Cardiac septum (tissue), 1 donor: ENCODE measurements at regions not wholly inside any gene's neighbourhood (a gene's known extent, or its start where the extent isn't known, plus 50 kb on each side); places are given as distances from the start of the nearest gene placed in this dataset.
"Not testable (repeated sequence)": the region's sequence is repeated elsewhere in the genome, so short reads cannot be mapped to it uniquely, and the experiment has no call there.

Source experiments
- DNase-seq: peaks from one replicate; pipeline ENCODE4 v3.0.0-alpha.2; 2020; ENCODE audit warnings: low spot score
- intact Hi-C: fragments of 100-400 bp; cut with DNase I; formaldehyde crosslinking; loops from one replicate; pipeline ENCODE4 v1.14.0; 2022
- donor health status: DM: no; HTN: no; CAD: no.

GRCh38 chr1:196366-196765, 255.1 kb downstream of the OR4F29 start:
- DNase-seq, intact Hi-C loops: not testable (repeated sequence)

DNA sequence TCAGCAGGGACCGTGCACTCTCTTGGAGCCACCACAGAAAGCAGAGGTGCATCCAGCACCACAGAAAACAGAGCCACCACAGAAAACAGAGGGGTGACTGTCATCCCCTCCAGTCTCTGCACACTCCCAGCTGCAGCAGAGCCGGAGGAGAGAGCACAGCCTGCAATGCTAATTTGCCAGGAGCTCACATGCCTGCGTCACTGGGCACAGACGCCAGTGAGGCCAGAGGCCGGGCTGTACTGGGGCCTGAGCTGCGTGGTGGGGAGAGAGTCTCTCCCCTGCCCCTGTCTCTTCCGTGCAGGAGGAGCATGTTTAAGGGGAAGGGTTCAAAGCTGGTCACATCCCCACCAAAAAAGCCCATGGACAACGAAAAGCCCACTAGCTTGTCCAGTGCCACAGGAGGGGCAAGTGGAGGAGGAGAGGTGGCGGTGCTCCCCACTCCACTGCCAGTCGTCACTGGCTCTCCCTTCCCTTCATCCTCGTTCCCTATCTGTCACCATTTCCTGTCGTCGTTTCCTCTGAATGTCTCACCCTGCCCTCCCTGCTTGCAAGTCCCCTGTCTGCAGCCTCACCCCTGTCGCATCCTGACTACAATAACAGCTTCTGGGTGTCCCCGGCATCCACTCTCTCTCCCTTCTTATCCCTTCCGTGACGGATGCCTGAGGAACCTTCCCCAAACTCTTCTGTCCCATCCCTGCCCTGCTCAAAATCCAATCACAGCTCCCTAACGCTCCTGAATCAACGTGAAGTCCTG, 260.0 kb downstream of the OR4F29 start:
- DNase-seq: peak; percentile 73
- intact Hi-C loops: not testable (repeated sequence)

GRCh38 chr1:190678-191077, 260.8 kb downstream of the OR4F29 start:
- intact Hi-C loops, DNase-seq: not testable (repeated sequence)

DNA sequence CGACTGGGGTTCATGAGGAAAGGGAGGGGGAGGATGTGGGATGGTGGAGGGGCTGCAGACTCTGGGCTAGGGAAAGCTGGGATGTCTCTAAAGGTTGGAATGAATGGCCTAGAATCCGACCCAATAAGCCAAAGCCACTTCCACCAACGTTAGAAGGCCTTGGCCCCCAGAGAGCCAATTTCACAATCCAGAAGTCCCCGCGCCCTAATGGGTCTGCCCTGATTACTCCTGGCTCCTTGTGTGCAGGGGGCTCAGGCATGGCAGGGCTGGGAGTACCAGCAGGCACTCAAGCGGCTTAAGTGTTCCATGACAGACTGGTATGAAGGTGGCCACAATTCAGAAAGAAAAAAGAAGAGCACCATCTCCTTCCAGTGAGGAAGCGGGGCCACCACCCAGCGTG, 261.6 kb downstream of the OR4F29 start:
- DNase-seq, intact Hi-C loops: not testable (repeated sequence)

- intact Hi-C loops, DNase-seq: not testable (repeated sequence)
These were observed 262.2 kb downstream of the OR4F29 start for GRCh38 chr1:189270-189669.

DNA sequence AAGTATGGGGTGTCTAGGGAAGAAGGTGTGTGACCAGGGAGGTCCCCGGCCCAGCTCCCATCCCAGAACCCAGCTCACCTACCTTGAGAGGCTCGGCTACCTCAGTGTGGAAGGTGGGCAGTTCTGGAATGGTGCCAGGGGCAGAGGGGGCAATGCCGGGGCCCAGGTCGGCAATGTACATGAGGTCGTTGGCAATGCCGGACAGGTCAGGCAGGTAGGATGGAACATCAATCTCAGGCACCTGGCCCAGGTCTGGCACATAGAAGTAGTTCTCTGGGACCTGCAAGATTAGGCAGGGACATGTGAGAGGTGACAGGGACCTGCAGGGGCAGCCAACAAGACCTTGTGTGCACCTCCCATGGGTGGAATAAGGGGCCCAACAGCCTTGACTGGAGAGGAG, 264.2 kb downstream of the OR4F29 start:
- DNase-seq, intact Hi-C loops: not testable (repeated sequence)

- DNase-seq, intact Hi-C loops: not testable (repeated sequence)
These were observed 264.8 kb downstream of the OR4F29 start for GRCh38 chr1:186691-187131.

- DNase-seq, intact Hi-C loops: not testable (repeated sequence)
These were observed 265.3 kb downstream of the OR4F29 start for GRCh38 chr1:186223-186622.

DNA sequence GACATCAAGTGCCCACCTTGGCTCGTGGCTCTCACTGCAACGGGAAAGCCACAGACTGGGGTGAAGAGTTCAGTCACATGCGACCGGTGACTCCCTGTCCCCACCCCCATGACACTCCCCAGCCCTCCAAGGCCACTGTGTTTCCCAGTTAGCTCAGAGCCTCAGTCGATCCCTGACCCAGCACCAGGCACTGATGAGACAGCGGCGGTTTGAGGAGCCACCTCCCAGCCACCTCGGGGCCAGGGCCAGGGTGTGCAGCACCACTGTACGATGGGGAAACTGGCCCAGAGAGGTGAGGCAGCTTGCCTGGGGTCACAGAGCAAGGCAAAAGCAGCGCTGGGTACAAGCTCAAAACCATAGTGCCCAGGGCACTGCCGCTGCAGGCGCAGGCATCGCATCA, 266.0 kb downstream of the OR4F29 start:
- intact Hi-C loops, DNase-seq: not testable (repeated sequence)

DNA sequence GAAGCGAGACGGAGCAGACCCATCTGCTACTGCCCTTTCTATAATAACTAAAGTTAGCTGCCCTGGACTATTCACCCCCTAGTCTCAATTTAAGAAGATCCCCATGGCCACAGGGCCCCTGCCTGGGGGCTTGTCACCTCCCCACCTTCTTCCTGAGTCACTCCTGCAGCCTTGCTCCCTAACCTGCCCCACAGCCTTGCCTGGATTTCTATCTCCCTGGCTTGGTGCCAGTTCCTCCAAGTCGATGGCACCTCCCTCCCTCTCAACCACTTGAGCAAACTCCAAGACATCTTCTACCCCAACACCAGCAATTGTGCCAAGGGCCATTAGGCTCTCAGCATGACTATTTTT, 267.2 kb downstream of the OR4F29 start:
- DNase-seq, intact Hi-C loops: not testable (repeated sequence)

DNA sequence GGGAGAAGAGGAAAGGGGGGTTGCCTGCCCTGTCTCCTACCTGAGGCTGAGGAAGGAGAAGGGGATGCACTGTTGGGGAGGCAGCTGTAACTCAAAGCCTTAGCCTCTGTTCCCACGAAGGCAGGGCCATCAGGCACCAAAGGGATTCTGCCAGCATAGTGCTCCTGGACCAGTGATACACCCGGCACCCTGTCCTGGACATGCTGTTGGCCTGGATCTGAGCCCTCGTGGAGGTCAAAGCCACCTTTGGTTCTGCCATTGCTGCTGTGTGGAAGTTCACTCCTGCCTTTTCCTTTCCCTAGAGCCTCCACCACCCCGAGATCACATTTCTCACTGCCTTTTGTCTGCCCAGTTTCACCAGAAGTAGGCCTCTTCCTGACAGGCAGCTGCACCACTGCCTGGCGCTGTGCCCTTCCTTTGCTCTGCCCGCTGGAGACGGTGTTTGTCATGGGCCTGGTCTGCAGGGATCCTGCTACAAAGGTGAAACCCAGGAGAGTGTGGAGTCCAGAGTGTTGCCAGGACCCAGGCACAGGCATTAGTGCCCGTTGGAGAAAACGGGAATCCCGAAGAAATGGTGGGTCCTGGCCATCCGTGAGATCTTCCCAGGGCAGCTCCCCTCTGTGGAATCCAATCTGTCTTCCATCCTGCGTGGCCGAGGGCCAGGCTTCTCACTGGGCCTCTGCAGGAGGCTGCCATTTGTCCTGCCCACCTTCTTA, 267.7 kb downstream of the OR4F29 start:
- DNase-seq, intact Hi-C loops: not testable (repeated sequence)

GRCh38 chr1:183081-183480, 268.4 kb downstream of the OR4F29 start:
- intact Hi-C loops, DNase-seq: not testable (repeated sequence)

GRCh38 chr1:182631-183030, 268.8 kb downstream of the OR4F29 start:
- DNase-seq, intact Hi-C loops: not testable (repeated sequence)

DNA sequence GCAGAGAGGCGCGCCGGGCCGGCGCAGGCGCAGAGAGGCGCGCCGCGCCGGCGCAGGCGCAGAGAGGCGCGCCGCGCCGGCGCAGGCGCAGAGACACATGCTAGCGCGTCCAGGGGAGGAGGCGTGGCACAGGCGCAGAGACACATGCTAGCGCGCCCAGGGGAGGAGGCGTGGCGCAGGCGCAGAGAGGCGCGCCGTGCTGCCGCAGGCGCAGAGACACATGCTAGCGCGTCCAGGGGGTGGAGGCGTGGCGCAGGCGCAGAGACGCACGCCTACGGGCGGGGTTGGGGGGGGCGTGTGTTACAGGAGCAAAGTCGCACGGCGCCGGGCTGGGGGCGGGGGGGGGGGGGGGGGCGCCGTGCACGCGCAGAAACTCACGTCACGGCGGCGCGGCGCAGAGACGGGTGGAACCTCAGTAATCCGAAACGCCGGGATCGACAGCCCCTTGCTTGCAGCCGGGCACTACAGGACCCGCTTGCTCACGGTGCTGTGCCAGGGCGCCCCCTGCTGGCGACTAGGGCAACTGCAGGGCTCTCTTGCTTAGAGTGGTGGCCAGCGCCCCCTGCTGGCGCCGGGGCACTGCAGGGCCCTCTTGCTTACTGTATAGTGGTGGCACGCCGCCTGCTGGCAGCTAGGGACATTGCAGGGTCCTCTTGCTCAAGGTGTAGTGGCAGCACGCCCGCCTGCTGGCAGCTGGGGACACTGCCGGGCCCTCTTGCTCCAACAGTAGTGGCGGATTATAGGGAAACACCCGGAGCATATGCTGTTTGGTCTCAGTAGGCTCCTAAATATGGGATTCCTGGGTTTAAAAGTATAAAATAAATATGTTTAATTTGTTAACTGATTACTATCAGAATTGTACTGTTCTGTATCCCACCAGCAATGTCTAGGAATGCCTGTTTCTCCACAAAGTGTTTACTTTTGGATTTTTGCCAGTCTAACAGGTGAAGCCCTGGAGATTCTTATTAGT, 269.9 kb downstream of the OR4F29 start:
- intact Hi-C loops: not testable (repeated sequence)
- DNase-seq: peak; percentile 75

GRCh38 chr1:180749-181205, 270.7 kb downstream of the OR4F29 start:
- intact Hi-C loops, DNase-seq: not testable (repeated sequence)

DNA sequence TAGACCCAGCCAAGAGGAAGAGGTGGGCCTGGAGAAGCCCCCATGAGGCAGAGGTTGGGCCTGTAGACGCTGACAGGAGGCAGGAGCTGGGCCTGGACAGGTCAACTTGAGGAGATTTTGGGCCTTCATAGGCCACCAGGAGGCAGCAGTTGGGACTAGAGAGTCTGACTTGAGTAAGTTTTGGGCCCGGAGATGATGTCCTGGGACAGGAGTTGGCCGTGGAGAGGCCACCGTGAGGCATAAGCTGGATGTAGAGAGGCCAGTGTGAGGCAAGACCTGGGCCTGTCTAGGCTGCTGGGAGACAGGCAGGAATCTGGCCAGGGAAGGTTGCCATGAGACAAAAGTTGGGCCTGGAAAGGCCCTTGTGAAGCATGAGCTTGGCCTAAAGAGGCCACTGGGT, 312.6 kb downstream of the OR4F29 start:
- intact Hi-C loops: not testable (repeated sequence)
- DNase-seq: peak; percentile 26

GRCh38 chr1:137664-138063, 313.8 kb downstream of the OR4F29 start:
- intact Hi-C loops, DNase-seq: not testable (repeated sequence)

DNA sequence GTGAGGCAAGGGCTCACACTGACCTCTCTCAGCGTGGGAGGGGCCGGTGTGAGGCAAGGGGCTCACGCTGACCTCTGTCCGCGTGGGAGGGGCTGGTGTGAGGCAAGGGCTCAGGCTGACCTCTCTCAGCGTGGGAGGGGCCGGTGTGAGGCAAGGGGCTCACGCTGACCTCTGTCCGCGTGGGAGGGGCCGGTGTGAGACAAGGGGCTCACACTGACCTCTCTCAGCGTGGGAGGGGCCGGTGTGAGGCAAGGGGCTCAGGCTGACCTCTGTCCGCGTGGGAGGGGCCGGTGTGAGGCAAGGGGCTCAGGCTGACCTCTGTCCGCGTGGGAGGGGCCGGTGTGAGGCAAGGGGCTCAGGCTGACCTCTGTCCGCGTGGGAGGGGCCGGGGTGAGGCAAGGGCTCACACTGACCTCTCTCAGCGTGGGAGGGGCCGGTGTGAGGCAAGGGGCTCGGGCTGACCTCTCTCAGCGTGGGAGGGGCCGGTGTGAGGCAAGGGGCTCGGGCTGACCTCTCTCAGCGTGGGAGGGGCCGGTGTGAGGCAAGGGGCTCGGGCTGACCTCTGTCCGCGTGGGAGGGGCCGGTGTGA, 315.0 kb downstream of the OR4F29 start:
- intact Hi-C loops, DNase-seq: not testable (repeated sequence)

DNA sequence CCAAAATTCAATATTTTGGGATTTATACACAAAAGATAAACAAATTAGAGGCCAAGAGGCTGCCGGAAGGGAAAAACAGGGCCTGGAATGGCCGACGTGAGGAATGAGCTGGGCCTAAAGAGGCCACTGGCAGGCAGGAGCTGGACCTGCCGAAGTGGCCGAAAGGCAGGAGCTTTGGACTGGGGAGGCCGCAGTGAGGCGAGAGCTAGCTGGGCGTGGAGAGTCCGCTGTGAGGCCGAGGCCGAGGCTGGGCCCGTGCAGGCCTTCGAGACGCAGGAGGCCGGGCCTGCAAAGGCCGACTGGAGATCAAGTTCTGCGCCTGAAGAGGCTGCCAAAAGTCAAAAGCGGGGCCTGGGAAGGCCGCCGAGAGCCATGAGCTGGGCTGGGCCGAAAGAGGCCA, 316.5 kb downstream of the OR4F29 start:
- intact Hi-C loops: not testable (repeated sequence)
- DNase-seq: peak; percentile 36
